ENCODE measurements at regions not wholly inside any gene's neighbourhood (a gene's known extent, or its start where the extent isn't known, plus 50 kb on each side); places are given as distances from the start of the nearest gene placed in this dataset.
"Not testable (repeated sequence)": the region's sequence is repeated elsewhere in the genome, so short reads cannot be mapped to it uniquely, and the experiment has no call there.

DNA sequence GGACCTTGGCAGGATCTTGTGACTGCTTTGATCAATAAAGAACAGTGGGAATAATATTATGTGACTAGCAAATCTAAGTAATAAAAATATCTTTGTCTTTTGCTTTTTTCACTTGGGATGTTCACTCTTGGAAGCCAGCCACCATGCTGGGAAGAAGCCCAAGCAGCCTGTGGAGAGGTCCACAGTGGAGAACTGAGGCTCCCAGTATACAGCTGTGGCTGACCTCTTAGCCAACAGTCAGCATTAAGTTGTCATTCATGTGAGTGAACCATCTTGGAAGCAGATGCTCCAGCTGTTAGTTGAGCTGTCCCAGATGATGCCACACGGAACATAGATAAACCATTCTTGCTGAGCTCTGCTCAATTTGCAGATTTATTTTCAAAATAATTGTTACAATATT lies 160.0 kb downstream of the OSR1 start:
- no peak for DNase-seq

DNA sequence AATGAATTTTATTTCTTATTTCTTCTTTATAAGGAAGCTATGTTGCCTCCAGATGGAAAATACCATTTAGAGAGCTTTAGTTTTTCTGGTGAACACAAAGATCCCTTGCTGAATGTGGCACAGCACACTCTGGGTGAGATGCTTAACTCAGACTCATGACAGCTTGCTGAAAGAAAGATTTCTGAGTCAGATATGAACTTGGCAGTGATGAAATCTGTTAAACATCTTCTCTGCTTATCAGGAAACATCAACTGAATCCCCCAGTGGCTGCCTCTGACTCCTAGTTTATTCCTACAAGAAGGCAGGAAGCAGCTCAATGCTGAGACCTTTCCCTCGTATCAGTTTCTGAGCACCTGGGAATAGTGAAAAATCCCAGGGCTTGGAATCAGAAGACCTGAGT lies 162.8 kb downstream of the OSR1 start:
- DNase-seq: no peak

DNA sequence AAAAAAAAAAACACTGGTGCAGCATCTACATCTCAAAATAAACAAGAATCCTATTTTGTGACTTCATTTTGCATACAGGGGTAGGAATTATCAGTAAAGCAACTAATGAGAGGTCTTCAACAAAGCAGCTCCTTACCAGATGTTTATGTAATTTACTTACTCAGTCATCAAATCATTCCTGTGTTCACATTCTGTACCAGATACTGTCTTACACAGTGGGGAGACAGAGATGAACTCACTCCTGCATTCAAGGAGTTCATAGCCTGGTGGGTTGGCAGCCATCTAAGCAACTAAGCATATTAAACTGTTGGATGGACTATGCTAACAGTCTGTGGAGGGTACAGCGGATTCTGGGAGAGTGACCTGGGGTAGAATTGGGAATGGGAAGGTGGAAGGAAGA lies 169.0 kb downstream of the OSR1 start:
- no peak for DNase-seq

DNA sequence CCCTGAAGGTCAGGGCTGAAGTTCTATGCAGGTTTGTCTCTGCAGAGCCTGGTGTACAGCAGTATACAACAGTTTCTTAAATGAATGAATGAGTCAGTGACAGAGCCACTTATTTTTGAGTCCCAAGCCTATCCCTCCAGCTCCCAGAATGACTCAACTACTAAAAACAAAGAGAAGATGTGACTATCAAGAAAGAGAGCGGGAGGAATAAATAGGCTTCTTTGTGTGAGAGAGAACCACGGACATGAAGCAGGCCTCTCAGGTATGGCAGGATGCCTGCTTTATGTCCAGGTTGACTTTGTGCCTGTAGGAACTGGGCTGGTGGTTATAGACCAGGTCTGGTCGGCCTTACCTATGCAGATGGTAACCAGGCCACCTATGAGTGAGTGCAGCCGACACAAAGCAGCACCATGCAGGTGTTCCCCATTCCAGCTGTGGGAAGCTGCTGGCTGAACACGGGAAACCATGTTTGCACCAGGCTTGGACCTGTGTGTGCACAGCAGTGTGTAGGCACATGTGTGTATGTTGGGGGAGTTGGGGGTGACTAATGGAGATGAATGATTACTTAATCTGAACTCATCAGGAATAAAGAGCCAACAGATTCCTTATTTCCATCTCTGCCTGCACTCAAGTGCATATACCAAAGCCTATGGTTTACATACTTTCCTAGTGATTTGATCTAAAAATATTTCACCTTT lies 171.0 kb downstream of the OSR1 start:
- no peak for DNase-seq

DNA sequence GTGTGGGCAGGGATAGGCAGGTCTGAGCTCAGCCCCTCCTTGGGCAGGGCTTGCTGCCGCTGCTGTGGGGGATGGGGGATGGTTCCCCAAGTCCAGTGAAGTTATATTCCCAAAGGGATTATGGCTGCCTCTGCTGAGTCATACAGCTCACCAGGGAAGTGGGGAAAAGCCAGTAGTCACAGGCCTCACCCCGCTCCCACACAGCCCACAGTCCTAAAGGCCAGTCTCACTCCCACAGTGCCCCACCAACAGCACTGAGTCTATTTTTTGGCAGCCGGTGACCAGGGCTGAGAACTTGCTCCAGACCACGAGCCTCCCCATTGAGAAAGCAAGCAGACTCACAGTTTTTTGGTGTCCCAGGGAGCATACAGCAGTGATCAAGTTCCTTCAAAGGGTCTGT lies 173.3 kb downstream of the OSR1 start:
- DNase-seq: no peak

- no peak for DNase-seq
Measured at GRCh38 chr2:19178175-19178574, 180.2 kb downstream of the OSR1 start.

DNA sequence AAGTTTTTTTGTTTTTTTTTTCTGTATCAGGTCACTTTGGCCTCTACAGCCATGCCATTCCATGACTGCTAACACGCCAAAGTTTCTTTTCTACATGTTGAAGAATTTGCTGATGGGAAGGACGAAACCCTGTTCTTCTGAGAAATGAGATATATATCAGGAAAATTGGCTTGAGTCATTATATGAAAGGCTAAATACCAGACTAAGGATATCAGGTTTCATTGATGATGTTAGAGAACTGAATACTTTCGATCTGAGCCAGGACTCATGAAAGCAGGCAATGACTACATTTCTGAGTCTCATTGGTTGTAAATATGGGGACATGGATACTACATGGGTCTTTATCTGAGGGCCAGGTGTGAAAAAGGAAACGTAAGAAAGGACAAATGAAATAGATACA lies 181.4 kb downstream of the OSR1 start:
- DNase-seq: no peak

- no peak for DNase-seq
Measured at GRCh38 chr2:19176172-19176852, 182.1 kb downstream of the OSR1 start.

GRCh38 chr2:19174176-19174575 lies 184.2 kb downstream of the OSR1 start:
- DNase-seq: no peak

- no peak for DNase-seq
Measured at GRCh38 chr2:19171409-19171808, 187.0 kb downstream of the OSR1 start.

DNA sequence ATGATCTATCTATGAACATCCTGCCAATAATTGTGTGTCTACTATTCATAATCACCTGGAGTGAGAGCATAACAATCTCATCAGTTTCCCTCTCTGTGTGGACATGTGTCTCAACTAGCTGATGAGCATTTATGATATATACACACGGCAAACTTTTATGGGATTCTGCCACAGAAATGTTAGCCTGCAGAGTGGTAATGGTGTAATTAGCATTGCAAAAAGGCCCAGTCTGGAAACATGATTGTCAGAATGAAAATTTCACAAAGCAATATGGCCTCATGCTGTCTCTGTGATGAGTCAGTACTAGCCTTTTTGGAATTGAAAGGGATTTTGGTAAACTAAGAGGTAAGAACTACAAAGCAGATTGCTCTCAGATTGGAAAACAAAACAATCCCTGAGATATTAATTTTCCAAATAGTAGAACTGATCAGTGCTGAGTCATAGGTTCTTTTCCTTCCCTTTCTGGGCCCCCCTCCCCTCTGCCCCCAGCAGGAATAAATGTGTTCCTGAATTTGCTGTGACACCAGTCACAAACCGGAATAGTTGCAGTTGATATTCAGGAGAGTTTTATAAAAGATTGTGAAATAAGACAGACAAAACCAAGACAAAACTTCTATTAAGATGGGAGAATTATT lies 189.2 kb downstream of the OSR1 start:
- DNase-seq: no peak

DNA sequence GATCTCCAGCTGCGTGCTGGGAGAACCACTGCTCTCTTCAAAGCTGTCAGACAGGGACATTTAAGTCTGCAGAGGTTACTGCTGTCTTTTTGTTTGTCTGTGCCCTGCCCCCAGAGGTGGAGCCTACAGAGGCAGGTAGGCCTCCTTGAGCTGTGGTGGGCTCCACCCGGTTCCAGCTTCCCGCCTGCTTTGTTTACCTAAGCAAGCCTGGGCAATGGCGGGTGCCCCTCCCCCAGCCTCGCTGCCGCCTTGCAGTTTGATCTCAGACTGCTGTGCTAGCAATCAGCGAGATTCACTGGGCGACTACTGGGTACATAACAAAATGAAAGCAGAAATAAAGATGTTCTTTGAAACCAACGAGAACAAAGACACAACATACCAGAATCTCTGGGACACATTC lies 194.3 kb downstream of the OSR1 start:
- not testable (repeated sequence) for DNase-seq

DNA sequence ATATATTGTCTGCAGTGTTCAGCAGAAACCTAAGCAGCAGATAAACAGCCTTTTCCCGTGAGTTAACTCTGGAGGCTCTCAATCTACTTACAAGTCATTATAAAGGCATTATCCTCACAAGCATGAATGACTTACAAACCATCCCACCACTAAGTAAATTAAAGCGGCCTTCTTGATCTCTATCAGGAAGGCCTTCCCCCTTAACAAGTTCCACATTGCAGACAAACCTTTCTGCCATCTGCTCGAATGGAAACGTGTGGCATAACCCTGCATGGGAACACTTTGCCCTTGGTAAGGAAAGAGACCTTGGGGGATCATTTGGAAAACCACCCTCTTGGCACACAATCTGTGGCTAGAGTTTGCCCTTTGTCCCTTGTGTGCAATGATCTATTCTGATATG lies 199.5 kb downstream of the OSR1 start:
- no peak for DNase-seq

DNA sequence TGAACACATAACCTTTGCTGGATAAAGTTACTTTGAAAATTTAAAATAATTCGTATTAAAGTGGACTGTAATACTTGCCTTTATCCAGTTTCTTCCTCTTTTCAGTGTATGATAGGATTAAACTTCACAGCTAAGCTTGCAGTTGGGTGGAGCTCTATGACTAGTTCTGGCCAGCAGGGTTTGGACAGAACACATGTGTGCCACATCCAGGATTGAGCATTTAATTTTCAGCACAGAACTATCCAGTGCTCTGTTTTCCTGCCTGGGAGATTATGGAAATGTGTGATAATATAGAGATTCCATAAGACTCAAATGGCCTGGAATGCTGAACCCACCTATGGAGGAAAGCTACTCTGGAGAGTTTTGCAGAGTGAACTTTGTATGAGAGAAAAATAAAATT lies 200.2 kb downstream of the OSR1 start:
- no peak for DNase-seq

DNA sequence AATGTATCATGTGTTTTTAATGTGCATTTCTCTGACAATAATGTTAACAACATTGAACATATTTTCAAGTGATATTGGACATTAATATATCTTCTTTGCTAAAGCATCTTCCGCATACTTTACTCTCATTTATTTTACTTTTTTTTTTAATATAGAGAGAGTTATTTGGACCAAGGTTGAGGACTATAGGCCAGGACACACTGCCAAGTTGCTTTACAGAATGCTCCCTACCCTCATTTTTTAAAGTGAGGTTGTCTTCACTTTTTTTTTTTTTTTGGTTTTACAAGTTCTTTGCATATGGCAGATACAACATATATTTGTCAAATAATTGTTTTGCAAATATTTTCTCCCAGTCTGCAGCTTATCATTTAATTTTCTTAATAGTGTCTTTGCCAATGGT lies 201.8 kb downstream of the OSR1 start:
- no peak for DNase-seq

- DNase-seq: no peak
Measured at GRCh38 chr2:19150726-19151125, 207.7 kb downstream of the OSR1 start.

DNA sequence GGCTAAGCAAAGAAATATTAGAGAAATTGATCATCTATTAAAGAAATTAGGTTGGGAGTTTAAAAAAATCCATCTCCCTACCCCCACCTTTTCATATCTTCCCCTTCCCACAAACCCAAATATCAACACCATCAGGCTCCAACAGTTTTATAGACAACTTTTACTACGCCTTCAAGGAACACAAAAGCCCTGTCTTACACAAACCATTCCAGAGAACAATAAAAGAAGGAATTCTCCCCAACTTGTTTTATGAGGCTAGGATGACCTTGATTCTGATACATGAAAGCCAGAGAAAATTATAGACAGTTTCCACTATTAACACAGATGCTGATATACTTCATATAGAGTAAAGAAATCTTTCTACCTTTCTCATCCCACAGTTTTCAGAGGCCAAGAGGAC lies 211.6 kb downstream of the OSR1 start:
- DNase-seq: no peak

DNA sequence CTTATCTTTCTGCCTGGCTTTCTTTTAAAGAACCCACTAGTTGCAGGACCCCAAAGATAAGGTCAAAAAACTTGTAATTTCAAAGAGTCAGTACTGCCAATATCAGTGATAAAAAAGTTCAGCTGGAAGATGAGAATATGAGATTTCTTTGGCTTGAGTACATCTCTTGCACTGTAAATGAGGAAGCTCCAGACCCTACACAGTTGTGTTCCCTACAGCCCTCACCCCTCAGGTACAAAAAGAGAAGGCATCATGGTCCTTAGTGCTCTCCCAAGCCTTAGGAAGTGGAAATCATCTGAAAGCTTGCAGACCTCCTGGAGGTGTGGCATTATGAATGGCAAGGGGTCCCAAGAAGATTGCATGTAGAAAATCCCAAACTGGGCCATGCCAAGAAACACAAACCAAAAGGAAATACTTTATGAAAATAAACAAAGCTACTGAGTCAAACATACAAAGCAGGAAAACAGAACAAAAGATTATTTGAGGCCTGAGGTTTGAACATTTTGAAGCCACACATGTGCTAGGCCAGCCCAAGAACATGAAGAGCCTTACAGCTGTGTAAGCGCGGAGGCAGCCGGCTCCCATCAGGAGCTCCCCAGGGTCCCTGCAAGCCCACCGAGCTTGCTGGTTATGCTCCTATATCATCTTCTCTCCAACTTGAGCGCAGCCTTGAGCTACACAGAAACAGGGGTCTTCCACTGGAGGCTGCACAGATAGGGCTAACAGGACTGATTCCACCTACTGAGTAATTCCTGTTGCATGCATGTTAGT lies 217.0 kb downstream of the OSR1 start:
- no peak for DNase-seq

- DNase-seq: no peak
Measured at GRCh38 chr2:19140463-19141208, 217.8 kb downstream of the OSR1 start.

- DNase-seq: no peak
Measured at GRCh38 chr2:19139386-19139785, 219.0 kb downstream of the OSR1 start.

- no peak for DNase-seq
Measured at GRCh38 chr2:19138264-19138825, 220.1 kb downstream of the OSR1 start.

DNA sequence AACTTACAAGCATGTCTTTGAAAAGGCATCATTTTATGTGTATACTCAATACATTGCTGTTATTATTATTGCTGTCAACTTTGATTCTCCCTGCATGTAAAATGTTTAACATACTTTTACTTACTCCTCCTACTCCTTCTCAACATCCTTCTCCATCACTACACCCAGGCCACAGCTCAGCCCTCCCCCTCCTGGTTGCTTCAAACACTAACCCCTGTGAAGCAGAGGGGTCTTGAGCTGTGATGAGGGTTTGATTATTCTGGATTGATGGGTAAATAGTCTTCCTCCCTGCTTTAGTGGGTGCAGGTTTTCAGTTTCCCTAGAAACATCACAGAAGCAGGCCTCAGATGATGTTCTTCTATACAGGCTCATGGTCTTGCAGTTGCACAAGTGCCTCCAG lies 221.0 kb downstream of the OSR1 start:
- no peak for DNase-seq

DNA sequence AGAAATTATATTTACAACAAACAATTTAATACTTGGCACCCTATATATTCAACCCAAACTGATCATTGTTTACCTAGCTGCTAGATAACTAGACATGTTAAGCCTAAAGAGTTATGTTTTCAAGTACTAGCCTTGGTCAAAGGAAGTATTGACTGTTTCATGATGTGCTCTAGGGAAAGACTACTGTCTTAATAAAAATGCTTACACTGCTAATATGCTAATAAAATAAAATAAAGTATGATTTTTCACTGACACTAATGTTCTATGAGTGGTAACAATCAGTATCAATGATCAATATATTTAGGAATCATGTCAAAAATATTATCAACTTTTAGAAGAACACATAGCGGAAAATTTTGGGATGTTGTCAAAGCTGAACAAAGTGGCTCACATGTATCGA lies 225.5 kb downstream of the OSR1 start:
- no peak for DNase-seq
